ENCODE measurements at regions not wholly inside any gene's neighbourhood (a gene's known extent, or its start where the extent isn't known, plus 50 kb on each side); places are given as distances from the start of the nearest gene placed in this dataset.

DNA sequence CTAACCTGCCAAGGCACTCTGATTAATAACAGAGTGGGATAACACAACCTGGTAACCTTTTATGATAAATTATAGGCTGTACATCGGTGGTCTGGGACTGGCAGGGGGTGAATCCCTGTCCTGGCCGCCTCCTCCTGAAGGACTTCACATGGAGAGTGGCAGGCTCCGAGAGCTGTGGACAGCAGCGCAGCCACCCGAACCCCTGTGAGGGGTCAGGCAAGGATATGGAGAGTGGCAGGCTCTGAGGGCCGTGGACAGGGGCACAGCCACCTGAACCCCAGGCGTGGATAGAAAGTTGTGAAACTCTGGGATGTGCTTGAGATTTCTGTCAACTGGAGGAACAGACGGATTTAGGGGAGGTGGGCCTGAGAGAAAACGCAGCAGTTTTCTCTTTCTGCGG is 107.0 kb upstream of the MGMT start:
- intact Hi-C loops (cut with micrococcal nuclease) = no loop called here
- Histone ChIP-seq H3K4me3 (ENCODE audit: low read length) (no peak overlapping the region), H3K27me3 (ENCODE audit: low read length) (peaks cover 41% of the 10 kb centered on the region), H3K79me2 (ENCODE audit: low read length) (no peaks in the 10 kb centered on the region), H3F3A (ENCODE audit: low read length, unreplicated experiment) (no peaks in the 10 kb centered on the region), H3K36me3 (ENCODE audit: low read depth, low read length) (no peaks in the 10 kb centered on the region), H4K20me1 (ENCODE audit: low read length) (no peaks in the 10 kb centered on the region), H3K9me3 (ENCODE audit: low read length) (no peaks in the 10 kb centered on the region), H2AFZ (ENCODE audit: low read length) (no peak overlapping the region), H3K9ac (ENCODE audit: low read length) (no peak overlapping the region), H3K9me2 (replicated peaks; ENCODE audit: low read length) (no peaks in the 10 kb centered on the region), H3K27ac (ENCODE audit: low read length) (no peak overlapping the region), H3K4me2 (ENCODE audit: low read length) (no peak overlapping the region), H3K4me1 (ENCODE audit: insufficient read depth, low read length) (no peaks in the 10 kb centered on the region)
- DNase-seq (no peak), ATAC-seq (no peak)
- no TSS peak for BruUV-seq (replicated peaks)
- ChIA-PET CTCF (no interaction called here), POLR2A (ENCODE audit: unreplicated experiment) (no interaction called here)
- TF ChIP-seq EZH2 (IDR thresholded peaks at IDR 0.05; ENCODE audit: low read length, unreplicated experiment) (no peak), EZH2phosphoT487 (IDR thresholded peaks at IDR 0.05; ENCODE audit: borderline replicate concordance, low read length) (no peak)
- TF ChIP-seq, protein P1, sequence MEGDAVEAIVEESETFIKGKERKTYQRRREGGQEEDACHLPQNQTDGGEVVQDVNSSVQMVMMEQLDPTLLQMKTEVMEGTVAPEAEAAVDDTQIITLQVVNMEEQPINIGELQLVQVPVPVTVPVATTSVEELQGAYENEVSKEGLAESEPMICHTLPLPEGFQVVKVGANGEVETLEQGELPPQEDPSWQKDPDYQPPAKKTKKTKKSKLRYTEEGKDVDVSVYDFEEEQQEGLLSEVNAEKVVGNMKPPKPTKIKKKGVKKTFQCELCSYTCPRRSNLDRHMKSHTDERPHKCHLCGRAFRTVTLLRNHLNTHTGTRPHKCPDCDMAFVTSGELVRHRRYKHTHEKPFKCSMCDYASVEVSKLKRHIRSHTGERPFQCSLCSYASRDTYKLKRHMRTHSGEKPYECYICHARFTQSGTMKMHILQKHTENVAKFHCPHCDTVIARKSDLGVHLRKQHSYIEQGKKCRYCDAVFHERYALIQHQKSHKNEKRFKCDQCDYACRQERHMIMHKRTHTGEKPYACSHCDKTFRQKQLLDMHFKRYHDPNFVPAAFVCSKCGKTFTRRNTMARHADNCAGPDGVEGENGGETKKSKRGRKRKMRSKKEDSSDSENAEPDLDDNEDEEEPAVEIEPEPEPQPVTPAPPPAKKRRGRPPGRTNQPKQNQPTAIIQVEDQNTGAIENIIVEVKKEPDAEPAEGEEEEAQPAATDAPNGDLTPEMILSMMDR (conservative IDR thresholded peaks at IDR 0.05; ENCODE audit: low read depth, low read length) = no peak

DNA sequence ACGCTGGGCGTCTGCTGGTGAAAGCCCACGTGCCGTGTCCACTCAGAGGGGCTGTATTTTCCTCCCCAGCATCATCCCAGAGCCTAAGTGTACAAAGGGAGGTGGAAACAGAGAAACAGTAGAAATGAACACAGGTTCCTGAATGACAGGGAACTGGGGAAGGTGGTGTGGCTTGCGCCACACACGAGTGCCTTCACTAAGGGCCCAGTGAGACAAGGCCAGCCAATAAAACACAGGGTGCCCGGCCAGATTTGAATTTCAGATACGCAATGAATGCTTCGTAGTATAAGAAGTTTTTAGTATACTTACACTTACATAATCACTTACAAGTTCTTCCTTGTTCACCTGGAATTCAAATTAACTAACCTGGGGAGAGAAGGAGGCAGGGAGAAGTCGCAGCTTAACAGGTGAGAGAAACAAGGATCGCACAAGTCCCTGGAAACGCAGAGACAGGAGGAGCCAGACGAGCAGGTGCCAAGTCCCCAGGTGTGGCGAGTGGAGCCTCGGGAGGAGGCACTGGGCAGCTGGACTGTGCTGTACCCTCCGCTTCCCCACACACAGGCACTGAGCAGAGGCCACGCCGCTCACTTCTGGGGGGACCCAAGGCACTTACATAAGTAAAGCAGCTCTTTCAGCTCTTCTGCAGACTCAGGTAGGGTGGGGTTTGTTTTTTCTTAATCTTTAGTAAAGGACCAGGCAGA is 105.2 kb upstream of the MGMT start:
- H3K4me3 ChIP-seq (ENCODE audit: low read length) = no peak overlapping the region
- H3K79me2 ChIP-seq (ENCODE audit: low read length) = no peaks in the 10 kb centered on the region
- H3K4me2 ChIP-seq (ENCODE audit: low read length) = no peak overlapping the region
- ChIA-PET POLR2A (ENCODE audit: unreplicated experiment) (no interaction called here), CTCF (no interaction called here)
- TF ChIP-seq EZH2phosphoT487 (IDR thresholded peaks at IDR 0.05; ENCODE audit: borderline replicate concordance, low read length) (no peak), EZH2 (IDR thresholded peaks at IDR 0.05; ENCODE audit: low read length, unreplicated experiment) (no peak)
- TF ChIP-seq, protein P1 (conservative IDR thresholded peaks at IDR 0.05; ENCODE audit: low read depth, low read length) = no peak
- no peak overlapping the region for H3K27ac ChIP-seq (ENCODE audit: low read length)
- no peaks in the 10 kb centered on the region for H3K9me2 ChIP-seq (replicated peaks; ENCODE audit: low read length)
- H3K9ac ChIP-seq (ENCODE audit: low read length) = no peak overlapping the region
- BruUV-seq (replicated peaks) = no TSS peak
- H3F3A ChIP-seq (ENCODE audit: low read length, unreplicated experiment) = no peaks in the 10 kb centered on the region
- no peaks in the 10 kb centered on the region for H3K36me3 ChIP-seq (ENCODE audit: low read depth, low read length)
- intact Hi-C loops (cut with micrococcal nuclease) = no loop called here
- H3K4me1 ChIP-seq (ENCODE audit: insufficient read depth, low read length) = no peaks in the 10 kb centered on the region
- H3K27me3 ChIP-seq (ENCODE audit: low read length) = peaks cover 43% of the 10 kb centered on the region
- H4K20me1 ChIP-seq (ENCODE audit: low read length) = no peaks in the 10 kb centered on the region
- no peak overlapping the region for H2AFZ ChIP-seq (ENCODE audit: low read length)
- DNase-seq = no peak
- no peak for ATAC-seq
- H3K9me3 ChIP-seq (ENCODE audit: low read length) = no peaks in the 10 kb centered on the region

DNA sequence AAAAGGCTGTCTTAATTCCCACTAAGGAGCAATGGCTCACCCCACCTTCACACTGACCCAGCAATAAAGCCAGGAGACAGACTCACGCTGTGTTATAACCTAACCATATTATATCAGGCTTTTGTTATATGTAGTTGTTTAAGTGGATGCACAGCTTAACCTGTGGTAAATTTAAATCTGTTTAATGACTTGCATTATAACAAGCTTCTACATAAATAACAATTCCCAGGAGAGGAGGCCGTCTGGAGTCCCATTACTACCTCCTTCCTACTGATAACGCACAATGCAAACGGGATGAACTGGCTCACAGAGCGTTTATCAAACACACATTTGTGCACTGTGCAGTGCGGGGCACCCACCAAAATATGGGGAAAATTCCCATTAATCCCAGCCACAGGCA is 102.1 kb upstream of the MGMT start:
- Histone ChIP-seq H3K9me2 (replicated peaks; ENCODE audit: low read length) (no peaks in the 10 kb centered on the region), H3K4me1 (ENCODE audit: insufficient read depth, low read length) (no peaks in the 10 kb centered on the region), H3K9me3 (ENCODE audit: low read length) (no peaks in the 10 kb centered on the region), H3K27me3 (ENCODE audit: low read length) (peaks cover 39% of the 10 kb centered on the region), H3K36me3 (ENCODE audit: low read depth, low read length) (no peaks in the 10 kb centered on the region), H3K9ac (ENCODE audit: low read length) (no peak overlapping the region), H3K27ac (ENCODE audit: low read length) (no peak overlapping the region), H3F3A (ENCODE audit: low read length, unreplicated experiment) (no peaks in the 10 kb centered on the region), H3K4me2 (ENCODE audit: low read length) (no peak overlapping the region), H2AFZ (ENCODE audit: low read length) (no peak overlapping the region), H3K79me2 (ENCODE audit: low read length) (no peaks in the 10 kb centered on the region), H4K20me1 (ENCODE audit: low read length) (no peaks in the 10 kb centered on the region), H3K4me3 (ENCODE audit: low read length) (no peak overlapping the region)
- TF ChIP-seq EZH2 (IDR thresholded peaks at IDR 0.05; ENCODE audit: low read length, unreplicated experiment) = no peak
- TF ChIP-seq EZH2phosphoT487 (IDR thresholded peaks at IDR 0.05; ENCODE audit: borderline replicate concordance, low read length) = no peak
- TF ChIP-seq, protein P1 (conservative IDR thresholded peaks at IDR 0.05; ENCODE audit: low read depth, low read length) = no peak
- no peak for ATAC-seq
- intact Hi-C loops (cut with micrococcal nuclease) = no loop called here
- POLR2A ChIA-PET (ENCODE audit: unreplicated experiment) = no interaction called here
- CTCF ChIA-PET = no interaction called here
- DNase-seq = no peak
- no TSS peak for BruUV-seq (replicated peaks)

Measured in PC-3 (cell line).